HG02840 (cell line): ENCODE measurements at regions not wholly inside any gene's neighbourhood (a gene's known extent, or its start where the extent isn't known, plus 50 kb on each side); places are given as distances from the start of the nearest gene placed in this dataset.

Source experiments
- ATAC-seq: cut with Tn5 transposase; IDR thresholded peaks from one replicate; pipeline ENCODE4 v1.9.1; 2021; ENCODE audit warnings: mild to moderate bottlenecking, moderate library complexity, moderate number of reproducible peaks; ENCODE audit not compliant: unreplicated experiment, low FRiP score

DNA sequence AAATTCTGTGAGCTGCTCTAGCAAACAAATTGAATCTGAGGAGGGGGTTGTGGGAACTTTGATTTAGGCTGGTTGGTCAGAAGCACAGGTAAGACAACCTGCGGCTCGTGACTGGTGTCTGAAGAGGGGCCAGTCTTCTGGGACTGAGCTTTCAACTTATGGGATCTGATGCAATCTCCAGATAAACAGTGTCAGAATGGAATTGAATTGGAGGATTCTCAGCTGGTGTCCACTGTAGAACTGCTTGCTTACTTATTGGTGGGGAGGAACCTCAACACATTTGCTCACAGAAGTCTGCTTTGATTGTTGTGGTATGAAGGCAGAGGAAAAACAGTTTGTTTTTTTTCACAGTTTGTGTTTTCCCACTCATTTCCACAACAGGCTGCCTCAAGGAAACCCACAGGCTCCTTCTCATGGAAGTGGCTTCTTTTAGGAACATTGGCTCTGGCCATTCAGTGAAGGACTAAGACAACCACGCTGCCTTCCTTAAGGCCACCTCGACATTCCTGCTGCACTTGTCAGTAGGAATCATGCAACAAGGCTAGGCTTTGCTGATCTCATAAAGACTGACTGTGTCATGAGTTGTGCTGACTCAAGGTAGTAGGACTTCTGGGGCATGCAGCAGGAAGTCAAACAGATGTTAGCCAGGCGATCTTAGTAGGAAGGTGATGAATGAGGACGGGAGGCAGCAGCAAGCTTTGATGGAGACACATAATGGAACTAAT lies 104.7 kb downstream of the TSN start:
- no peak for ATAC-seq

DNA sequence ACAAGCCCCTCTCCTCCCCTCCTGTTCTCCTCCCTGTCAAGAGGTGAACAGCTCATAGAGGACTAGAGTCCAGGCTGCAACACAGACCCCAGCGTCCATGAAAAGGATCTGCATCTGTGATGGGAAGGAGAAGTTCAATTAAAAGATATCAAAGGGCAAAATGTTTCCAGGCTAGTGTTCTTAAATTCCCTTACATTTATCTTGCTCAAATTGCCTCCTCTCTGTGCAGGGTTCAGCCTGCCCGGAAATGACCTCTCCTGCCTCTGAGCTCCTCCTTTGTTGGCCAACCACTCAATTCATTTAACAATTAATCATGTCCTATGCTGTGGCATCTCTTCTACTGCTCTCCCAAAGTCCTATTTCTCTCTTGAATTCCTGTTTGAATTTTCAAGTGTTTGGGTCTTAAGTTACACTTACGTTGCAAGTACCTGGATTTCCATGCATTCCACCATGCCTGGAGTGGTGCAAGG lies 105.3 kb downstream of the TSN start:
- ATAC-seq: no peak

DNA sequence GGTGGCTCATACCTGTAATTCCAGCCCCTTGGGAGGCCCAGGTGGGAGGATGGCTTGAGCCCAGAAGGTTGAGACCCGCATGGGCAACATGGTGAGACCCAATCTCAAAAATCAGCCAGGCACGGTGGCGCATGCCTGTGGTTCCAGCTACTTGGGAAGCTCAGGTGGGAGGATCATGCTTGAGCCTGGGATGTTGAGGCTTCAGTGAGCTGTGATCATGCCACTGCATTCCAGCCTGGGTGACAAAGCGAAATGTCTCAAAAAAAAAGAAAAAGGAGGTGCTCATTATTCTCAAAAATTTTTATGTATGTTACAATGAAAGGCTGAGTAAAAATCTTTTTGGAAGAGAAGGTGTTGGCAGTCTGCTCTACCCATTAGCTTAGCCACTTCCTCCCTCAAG lies 106.8 kb downstream of the TSN start:
- no peak for ATAC-seq

DNA sequence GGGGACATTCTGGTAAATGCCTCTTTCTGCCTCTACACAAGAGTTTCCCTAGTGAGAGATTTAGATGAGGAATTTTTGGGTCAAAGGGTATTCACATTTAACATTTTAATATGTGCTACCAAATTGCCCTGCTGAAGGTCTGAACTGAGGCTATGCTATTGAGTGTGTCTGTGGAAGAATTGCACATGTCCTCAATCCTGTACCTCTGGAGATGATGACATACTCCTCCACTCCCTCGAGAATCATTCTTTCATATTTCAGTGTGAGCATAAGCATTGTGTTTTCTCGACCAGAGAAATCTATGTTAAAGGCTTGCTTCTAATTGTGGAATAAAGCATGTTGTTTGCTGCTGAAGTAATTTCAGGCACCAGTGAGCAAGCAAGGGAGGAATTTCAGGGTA lies 110.5 kb downstream of the TSN start:
- no peak for ATAC-seq

DNA sequence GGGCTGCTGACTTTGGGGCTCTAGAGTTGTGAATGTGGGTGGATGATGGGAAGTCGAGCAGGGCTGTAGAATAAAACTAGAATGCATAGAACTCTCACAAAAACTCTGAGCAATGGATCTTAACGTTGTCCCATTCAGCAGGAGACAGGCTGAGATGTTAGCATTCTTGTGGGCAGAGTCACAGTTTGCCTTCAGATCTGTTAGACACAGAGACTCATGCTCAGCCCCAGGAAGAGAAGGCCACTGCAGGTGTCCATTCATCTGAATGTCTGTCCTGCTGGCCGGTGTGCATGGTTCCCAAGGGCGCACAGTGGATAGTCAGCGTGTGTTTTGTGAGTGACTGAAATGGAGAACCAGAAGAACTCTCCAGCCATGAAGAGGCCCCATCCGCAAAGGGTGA lies 111.3 kb downstream of the TSN start:
- no peak for ATAC-seq

GRCh38 chr2:121868652-121869051 lies 113.2 kb downstream of the TSN start:
- no peak for ATAC-seq

GRCh38 chr2:121869363-121869762 lies 113.9 kb downstream of the TSN start:
- no peak for ATAC-seq

GRCh38 chr2:121869873-121870272 lies 114.4 kb downstream of the TSN start:
- no peak for ATAC-seq

DNA sequence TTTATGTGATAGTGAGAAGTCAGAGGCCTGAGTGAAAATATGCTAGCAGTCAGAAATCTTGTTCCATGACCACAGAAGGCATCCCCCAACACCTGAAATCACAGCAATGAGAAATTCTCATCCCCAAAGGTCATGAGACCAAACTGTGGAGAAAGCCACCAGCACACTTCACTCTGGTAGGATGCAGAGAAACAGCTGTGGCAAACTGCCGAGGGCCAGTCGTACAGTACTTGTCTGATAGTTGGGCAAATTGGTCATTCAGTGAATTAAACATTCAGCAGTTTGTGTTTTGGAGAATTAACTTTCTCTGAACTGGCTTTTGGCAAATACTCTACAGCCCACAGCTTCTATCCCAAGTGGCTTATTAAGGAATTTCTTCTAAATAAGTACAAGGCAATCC lies 117.2 kb downstream of the TSN start:
- ATAC-seq: no peak

DNA sequence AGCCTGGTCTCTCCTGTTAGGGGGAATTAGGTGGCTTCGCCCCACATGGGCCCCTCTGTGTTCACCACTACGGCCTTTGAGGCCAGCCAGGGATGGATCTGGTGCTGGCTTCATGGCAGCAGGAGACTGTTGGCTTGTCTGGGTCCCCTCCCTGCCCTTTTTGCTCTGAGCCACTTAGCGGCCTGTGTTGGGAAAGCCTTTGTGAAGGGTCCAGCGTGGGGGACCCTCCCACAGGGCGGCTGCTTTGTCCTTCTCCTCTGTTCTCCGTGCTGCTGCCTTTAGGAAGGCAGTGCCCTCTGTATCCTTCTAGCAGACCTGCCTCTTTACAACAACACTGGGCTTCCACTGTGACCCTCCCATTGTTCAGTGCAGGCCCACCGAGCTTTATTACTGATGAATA lies 118.4 kb downstream of the TSN start:
- no peak for ATAC-seq

DNA sequence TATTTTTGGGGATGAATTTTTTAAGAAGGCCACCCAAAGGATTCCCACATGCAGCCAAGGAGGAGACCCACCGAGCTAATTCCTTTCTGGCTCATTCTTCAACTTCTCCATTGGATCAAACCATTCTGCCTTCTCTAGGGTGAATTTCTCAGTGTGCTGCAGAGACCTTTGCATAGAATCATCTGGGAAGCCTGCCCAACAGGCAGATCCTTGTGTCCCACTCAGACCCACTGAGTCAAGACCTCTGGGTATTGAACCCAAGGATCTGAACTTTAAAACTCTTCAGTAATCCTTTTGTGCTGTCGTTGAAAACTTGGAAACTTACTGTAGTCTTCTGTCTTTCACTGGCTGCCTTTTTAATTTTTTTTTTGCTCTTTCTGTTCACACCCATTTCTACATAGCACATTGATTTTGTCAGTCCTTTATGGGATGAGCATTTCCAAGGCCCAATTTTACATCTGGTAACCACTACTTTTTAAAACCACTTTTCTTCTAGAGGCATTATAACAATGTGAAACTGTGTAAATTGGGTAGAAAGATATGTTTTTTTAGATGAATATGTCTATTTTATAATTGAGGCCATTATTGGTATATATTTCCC lies 120.2 kb downstream of the TSN start:
- ATAC-seq: no peak

DNA sequence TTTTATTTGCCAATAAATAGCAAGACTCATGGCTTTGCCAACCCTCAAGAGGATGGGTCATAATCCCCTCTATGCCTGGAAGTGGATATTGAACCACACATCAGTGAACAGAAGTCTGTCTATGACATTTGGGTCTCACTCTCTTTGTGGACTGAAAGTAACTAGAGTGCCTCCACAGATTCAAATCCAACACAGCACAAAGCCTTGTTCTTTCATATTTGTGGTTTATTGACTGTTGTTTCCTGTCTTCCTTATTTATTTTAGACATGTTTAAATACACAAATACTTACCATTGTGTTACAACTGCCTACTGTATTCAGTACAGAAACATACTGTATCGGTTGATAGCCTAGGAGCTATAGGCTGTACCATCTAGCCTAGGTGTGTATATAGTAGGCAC lies 121.9 kb downstream of the TSN start:
- no peak for ATAC-seq

DNA sequence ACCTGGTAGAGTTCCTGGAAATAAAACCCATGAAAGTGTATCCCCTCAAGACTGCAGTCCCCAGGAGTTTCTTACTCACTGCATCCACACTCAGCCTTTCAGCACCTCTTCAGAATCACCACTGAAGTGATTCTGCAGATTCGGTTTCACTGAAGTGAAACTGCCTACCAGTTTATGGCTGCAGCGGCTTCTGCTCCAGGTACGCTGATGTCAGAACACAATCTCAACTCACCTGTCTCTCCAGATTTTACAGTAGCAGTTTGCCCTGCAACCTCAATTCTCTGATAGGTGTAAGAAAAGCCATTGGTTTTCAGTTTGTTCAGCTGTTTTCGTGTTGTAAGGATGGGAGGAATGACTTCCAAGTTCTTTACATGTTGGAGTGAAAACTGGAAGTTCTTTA lies 124.8 kb downstream of the TSN start:
- no peak for ATAC-seq

GRCh38 chr2:121881038-121881437 lies 125.6 kb downstream of the TSN start:
- no peak for ATAC-seq

GRCh38 chr2:121881950-121882349 lies 126.5 kb downstream of the TSN start:
- ATAC-seq: no peak

DNA sequence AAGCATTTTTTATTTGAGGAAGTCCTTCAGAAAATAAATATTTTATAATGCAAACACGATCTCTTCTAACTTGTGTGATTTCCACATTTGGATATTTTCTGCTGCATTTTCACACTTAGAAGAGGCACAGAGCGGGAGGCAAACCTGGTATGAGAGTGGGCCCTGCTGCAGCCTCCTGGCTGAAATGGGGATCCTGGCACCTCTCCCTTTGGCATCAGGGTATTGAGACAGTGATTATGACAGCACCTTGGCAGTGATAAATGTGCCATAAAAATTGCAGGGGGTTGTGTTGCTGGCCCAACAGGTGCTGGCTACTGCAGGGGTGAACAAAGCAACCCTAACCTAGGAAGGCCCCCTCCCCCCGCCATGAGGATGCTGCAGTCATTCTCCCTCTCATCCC lies 128.6 kb downstream of the TSN start:
- no peak for ATAC-seq

DNA sequence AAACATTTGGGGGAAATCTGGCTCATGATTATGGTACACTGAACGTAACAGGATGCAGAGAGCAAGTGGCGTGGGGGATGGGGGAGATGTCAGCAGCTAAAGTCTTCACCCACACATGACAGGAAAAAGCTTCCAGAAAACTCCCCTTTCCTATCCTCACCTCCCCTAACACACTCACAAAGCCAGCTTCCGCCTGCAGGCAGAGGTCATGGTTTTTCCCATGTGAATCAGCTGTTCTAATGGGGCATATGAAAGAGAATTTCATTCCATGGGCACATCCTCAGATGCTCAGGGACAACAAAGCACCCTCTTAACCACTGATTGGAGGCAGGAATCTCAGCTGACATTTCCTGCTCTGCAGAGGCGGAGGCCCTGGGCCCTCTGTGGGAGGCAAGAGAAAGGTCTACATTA lies 129.1 kb downstream of the TSN start:
- ATAC-seq: no peak

DNA sequence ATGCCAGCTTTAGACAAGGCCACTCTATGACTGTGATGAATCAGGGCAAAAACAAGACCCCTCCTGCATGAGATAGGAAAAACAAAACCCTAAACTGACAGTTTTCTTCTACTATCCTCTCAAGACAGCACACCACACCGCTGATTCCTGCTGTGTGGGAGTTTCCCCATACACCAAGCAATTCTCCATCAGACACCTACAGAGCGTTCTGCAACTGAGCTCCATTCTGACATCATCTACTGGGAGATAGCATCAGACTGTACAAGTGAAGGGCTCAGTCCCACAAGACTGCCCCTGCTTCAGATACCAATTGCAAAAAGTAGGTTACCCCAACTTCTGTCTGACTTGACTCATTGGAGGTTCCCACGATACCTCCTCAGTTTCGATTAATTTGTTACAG lies 130.6 kb downstream of the TSN start:
- ATAC-seq: no peak

DNA sequence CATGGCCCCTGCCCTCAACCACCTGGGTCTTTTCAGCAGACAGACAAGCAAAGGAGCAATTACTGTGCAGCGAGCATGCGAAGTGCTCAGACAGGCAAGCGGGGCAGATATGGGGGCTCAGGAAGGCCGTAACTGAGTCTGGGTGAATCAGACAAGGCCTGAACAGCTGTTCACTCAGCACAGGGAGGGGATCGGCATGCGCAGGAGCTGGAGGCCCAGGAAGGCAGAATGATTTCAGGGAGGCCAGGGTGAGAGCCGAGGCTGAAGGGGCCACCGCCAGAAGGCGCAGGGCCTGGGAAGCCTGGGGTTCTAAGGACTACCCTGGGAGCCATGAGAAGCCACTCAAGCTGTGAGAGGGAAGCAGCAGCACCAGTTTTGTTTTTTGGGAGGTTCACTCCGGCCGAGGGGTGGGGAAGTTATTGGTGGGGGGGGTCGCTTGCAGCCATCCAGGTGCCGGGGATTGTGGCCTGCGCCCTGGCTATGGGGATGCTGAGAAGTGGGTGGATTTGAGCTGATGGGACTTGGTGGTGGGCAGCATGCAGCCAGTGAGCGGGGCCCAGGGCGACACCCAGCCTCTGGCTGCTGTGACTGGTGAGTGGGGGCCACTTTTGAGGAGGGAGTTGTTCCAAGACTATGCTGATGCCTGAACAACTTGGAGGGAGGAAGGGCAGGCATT lies 132.2 kb downstream of the TSN start:
- ATAC-seq: no peak

DNA sequence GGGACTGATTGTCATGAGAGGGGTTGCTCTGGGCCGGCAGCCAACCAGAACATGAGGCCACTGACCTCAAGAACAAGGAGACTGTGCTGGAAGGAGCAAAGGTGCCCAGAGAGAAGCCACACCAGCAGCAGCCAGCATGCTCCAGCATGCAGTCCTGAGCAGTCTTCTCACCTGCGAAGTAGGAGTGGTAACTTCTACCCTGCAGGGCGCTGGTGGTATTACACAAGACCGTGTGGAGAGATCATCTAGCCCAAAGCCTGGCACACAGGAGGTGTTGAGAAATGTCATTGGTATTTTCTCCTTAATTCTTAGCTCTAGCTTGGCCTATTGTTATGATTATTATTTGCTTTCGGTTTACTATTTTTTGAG lies 132.7 kb downstream of the TSN start:
- ATAC-seq: peak; percentile 88

DNA sequence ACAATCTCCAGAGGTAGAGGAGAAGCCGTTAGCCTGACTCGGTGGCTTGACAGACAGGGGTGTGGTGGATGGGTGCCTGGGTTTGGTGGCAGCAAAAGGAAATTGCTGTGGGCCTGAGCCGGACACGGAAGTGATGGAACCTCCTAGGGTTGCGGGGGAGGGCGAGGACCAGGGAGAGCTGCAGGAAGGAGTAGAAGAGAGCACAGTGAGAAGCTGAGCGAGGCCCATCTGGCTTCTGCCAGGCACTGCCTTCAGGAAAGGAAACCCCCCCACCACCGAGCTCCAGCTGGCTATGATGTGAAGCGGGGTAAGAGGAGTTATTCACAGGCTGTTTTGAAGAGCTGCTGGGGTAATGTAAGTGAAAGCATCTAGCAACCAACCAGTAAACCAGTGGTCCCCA lies 134.6 kb downstream of the TSN start:
- no peak for ATAC-seq
